ENCODE measurements at regions not wholly inside any gene's neighbourhood (a gene's known extent, or its start where the extent isn't known, plus 50 kb on each side); places are given as distances from the start of the nearest gene placed in this dataset.

- DNase-seq (ENCODE audit: low read depth) = no peak
- H3K4me3 ChIP-seq (ENCODE audit: low read depth, low read length) = no peak overlapping the region
- TF ChIP-seq MYC (IDR thresholded peaks at IDR 0.05; ENCODE audit: low read depth, low read length) = no peak
- TF ChIP-seq MAX (IDR thresholded peaks at IDR 0.05; ENCODE audit: low read depth, low read length) = no peak
- no peak for TF ChIP-seq POLR2A (IDR thresholded peaks at IDR 0.05; ENCODE audit: extremely low read depth, insufficient read length)
- TF ChIP-seq CTCF (IDR thresholded peaks at IDR 0.05; ENCODE audit: low read depth, low read length) = no peak
Measured at GRCh38 chr18:43635397-43635796, 358.1 kb upstream of the SYT4 start.

- no peak for DNase-seq (ENCODE audit: low read depth)
- TF ChIP-seq CTCF (IDR thresholded peaks at IDR 0.05; ENCODE audit: low read depth, low read length) = no peak
- no peak for TF ChIP-seq POLR2A (IDR thresholded peaks at IDR 0.05; ENCODE audit: extremely low read depth, insufficient read length)
- TF ChIP-seq MYC (IDR thresholded peaks at IDR 0.05; ENCODE audit: low read depth, low read length) = no peak
- TF ChIP-seq MAX (IDR thresholded peaks at IDR 0.05; ENCODE audit: low read depth, low read length) = no peak
- no peak overlapping the region for H3K4me3 ChIP-seq (ENCODE audit: low read depth, low read length)
Measured at GRCh38 chr18:43642727-43643330, 365.5 kb upstream of the SYT4 start.

GRCh38 chr18:43648002-43648401 lies 370.7 kb upstream of the SYT4 start:
- no peak overlapping the region for H3K4me3 ChIP-seq (ENCODE audit: low read depth, low read length)
- TF ChIP-seq POLR2A (IDR thresholded peaks at IDR 0.05; ENCODE audit: extremely low read depth, insufficient read length) (no peak), MYC (IDR thresholded peaks at IDR 0.05; ENCODE audit: low read depth, low read length) (no peak), CTCF (IDR thresholded peaks at IDR 0.05; ENCODE audit: low read depth, low read length) (no peak), MAX (IDR thresholded peaks at IDR 0.05; ENCODE audit: low read depth, low read length) (no peak)
- no peak for DNase-seq (ENCODE audit: low read depth)

GRCh38 chr18:43649649-43650357 lies 372.5 kb upstream of the SYT4 start:
- no peak for DNase-seq (ENCODE audit: low read depth)
- no peak overlapping the region for H3K4me3 ChIP-seq (ENCODE audit: low read depth, low read length)
- no peak for TF ChIP-seq MAX (IDR thresholded peaks at IDR 0.05; ENCODE audit: low read depth, low read length)
- TF ChIP-seq CTCF (IDR thresholded peaks at IDR 0.05; ENCODE audit: low read depth, low read length) = no peak

- DNase-seq (ENCODE audit: low read depth) = no peak
- no peak overlapping the region for H3K4me3 ChIP-seq (ENCODE audit: low read depth, low read length)
- TF ChIP-seq CTCF (IDR thresholded peaks at IDR 0.05; ENCODE audit: low read depth, low read length) (no peak), MAX (IDR thresholded peaks at IDR 0.05; ENCODE audit: low read depth, low read length) (no peak), POLR2A (IDR thresholded peaks at IDR 0.05; ENCODE audit: extremely low read depth, insufficient read length) (no peak), MYC (IDR thresholded peaks at IDR 0.05; ENCODE audit: low read depth, low read length) (no peak)
Measured at GRCh38 chr18:43650426-43650825, 373.1 kb upstream of the SYT4 start.
